ENCODE measurements at regions not wholly inside any gene's neighbourhood (a gene's known extent, or its start where the extent isn't known, plus 50 kb on each side); places are given as distances from the start of the nearest gene placed in this dataset.
A peak's percentile ranks its signal among the peaks of the same experiment; 100 is the strongest.
"Not testable (repeated sequence)": the region's sequence is repeated elsewhere in the genome, so short reads cannot be mapped to it uniquely, and the experiment has no call there.

- DNase-seq, result not testable (repeated sequence)
Observed at GRCh38 chr2:194021130-194021529, 1635.9 kb upstream of the SLC39A10 start.

- no peak for DNase-seq
Observed at GRCh38 chr2:194020155-194020554, 1636.9 kb upstream of the SLC39A10 start.

DNA sequence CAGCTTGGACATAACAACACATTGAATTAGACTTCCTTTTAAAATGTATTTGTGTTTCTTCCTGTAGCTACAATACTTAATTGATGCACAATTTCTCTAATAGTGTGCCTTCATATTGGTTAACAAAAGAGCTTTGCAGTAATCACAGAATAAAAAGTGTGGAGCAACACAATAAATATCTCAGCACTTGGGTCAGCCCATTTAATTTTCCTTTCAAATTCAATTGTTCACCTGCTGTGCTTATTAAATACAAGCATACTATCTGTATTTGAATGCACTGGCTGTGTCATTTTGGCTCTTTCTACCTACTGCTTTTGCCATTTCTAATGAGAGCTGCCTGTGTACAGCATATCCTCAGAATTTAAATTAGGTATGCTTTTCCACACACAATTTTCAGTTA, 1641.3 kb upstream of the SLC39A10 start:
- no peak for DNase-seq

DNA sequence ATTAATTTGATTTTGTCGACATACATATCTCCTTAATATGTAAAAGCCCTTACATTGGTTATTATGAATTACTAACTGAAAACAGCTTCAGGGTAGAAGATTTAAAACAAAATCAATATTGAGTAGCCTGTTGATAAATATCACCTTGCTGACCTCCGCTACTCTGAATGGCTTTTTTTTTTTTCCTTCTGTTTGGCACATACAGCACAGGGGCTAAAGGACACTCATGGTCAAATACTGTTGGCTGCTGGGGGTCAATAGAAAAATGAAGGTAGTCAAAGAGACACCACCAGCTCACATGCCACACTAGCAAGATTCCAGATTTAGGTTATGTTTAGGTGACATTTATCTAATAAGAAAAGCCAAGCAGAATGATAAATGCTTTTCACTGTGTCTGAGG, 1642.4 kb upstream of the SLC39A10 start:
- no peak for DNase-seq

DNA sequence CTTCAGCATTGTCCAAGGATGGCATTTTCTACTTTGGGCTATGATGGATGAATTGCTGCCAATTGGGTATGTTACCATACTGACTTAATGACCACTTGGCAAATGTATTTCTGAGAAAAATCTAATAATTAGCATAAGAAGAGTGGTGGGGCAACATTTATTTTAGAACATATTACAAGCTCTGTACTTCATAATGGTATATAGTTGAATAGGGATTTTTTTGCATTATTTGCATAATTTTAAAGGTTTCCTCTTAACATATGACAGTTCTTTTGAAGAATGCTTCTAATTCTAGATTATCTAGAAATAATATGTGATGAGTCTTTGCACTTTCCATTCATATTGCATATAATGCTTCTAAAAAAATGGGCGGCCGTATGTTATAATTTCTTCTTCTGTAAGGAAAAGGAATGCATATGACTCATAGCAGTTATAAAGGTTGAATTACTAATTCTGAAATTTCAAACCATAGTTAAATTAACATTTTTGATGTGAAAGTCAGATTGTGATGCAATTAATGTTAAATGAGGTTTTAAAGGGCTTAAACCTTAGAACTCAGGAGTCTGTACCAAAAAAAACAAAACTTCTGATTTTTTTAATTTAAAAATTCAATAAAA, 1652.3 kb upstream of the SLC39A10 start:
- DNase-seq, result no peak

DNA sequence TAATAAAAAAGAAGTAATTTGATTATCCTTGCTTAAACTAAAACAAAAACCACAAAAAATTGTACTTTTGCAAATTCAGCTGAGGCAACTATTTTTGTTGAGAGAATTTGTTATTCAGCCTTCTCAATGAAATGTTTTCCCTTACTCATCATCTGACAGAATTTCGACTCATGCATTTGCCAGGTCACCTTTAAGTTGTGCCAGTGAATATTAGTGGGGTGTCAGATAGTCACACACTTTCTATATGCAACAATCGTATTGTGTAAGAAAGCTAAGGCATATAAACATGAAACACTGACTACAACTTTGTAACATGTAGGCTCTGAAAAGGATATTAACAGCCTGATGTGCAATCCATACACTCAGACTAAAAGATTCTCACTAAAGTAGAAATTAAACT, 1653.1 kb upstream of the SLC39A10 start:
- no peak for DNase-seq

DNA sequence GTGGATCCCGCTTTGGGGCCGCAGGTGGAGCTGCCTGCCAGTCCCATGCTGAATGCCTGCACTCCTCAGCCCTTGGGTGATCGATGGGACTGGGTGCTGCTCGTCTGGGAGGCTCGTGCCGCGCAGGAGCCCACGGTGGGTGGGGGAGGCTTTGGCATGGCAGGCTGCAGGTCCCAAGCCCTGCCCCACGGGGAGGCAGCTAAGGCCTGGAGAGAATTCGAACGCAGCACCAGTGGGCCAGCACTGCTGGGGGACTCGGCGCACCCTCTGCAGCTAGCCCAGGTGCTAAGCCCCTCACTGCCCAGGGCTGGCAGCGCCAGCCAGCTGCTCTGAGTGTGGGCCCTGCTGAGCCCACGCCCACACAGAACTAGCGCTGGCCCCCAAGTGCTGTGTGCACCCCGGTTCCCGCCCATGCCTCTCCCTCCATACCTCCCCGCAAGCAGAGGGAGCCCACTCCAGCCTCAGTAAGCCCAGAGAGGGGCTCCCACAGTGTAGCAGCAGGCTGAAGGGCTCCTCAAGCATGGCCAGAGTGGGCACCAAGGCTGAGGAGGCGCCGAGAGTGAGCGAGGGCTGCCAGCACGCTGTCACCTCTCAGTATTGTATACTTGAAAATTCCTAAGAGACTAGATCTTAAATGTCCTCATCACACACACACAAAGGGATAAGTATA, 1654.2 kb upstream of the SLC39A10 start:
- DNase-seq, result no peak

GRCh38 chr2:193990868-193991267, 1666.2 kb upstream of the SLC39A10 start:
- no peak for DNase-seq

- DNase-seq, result no peak
Observed at GRCh38 chr2:193989645-193990044, 1667.4 kb upstream of the SLC39A10 start.

GRCh38 chr2:193988784-193989183, 1668.2 kb upstream of the SLC39A10 start:
- DNase-seq, result no peak

- no peak for DNase-seq
Observed at GRCh38 chr2:193985272-193985671, 1671.8 kb upstream of the SLC39A10 start.

DNA sequence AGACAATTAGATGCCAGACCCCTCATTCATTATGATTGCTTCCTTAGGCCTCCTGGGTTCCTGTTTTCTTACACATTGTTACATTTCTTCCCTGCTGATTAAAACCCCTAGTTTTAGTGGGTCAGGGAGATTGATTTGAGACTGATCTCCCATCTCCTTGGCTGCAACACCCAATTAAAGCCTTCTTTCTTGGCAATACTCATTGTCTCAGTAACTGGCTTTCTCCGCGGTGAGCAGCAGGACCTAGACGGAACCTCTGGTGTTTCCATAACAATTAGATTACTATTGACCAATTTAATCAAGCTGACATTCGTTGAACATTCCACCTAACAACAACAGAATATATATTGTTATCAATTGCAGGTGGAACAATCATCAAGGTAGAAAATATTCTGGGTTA, 1676.4 kb upstream of the SLC39A10 start:
- DNase-seq, result no peak

DNA sequence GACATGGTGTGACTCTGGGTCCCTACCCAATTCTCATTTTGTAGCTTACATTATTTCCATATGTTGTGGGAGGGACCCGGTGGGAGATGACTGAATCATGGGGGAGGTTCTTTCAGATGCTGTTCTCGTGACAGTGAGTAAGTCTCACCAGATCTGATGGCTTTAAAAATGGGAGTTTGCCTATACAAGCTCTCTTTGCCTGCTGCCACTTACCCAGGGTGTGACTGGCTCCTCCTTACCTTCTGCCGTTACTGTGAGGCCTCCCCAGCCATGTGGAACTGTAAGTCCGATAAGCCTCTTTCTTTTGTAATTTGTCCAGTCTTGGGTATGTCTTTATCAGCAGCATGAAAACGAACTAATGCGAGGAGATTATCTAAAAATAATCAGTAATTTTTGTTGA, 1683.2 kb upstream of the SLC39A10 start:
- no peak for DNase-seq

- DNase-seq, result no peak
Observed at GRCh38 chr2:193966590-193966989, 1690.4 kb upstream of the SLC39A10 start.

- no peak for DNase-seq
Observed at GRCh38 chr2:193965263-193965662, 1691.8 kb upstream of the SLC39A10 start.

DNA sequence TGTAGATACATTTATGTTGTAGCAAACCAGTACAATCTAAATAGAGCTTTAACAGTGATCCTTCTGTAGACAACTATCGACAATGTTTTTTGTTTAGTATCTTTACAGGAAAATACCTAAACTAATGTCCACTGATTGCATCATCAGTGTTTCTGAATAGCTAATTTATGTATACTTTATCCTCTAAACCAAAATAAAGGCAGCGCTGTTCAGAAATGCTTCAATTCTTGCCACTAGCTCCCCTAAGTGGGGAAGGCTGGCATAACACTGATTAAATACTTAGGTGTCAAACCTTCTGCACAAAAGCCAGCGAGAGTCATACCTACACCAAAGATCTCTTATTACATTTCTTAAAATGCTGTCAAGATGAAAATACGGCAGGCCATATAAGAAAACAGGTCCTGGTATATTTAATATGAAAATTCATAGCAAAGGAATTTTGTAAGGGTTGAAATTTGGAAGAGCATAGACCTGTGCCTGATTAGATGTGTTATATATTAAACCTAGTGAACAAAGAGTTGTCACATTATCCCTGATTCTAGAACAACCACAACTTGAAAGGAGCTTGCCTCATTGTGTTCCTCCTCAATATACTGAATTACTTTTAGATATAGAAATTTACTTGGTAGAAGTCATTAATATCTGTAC, 1693.4 kb upstream of the SLC39A10 start:
- DNase-seq, result peak in 1 of 2 donors; percentile 3

GRCh38 chr2:193946806-193947205, 1710.2 kb upstream of the SLC39A10 start:
- no peak for DNase-seq

GRCh38 chr2:193943406-193943960, 1713.5 kb upstream of the SLC39A10 start:
- DNase-seq, result no peak

DNA sequence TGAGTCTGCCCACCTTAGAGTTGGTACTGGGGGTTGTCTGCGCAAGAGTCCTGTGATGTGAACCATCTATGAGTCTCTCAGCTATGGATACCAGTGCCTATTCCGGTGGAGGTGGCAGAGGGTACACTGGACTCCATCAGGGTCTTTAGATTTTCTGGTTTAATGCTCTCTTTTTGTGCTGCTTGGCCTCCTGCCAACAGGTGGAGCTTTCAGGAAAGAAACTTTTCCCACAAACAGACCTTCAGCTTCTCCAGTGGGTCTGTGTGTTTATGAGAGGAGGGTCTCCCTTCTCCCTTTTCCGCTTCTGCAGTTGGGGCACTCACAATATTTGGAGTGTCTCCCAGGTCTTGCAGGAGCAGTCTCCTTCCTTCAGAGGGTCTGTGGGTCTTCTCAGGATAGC, 1721.9 kb upstream of the SLC39A10 start:
- DNase-seq, result no peak

DNA sequence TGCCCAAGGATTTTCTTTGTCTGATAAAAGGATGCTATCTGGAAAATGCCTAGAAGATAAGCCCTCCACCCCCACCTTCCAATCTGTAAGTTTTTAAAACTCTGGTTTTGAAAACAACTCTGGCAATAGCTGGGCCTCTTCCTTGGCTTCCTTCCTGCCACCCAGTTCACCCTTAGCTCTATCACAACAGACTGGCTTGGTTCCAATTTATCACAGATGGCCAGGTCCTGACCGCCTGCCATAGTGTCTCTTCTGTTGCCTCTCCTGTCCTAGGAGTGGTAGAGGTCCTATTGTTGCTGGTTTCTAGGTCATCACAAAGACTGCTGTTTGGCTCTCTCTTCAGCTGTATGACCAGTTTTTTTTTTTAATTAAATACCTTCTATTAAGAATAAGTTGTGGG, 1727.9 kb upstream of the SLC39A10 start:
- DNase-seq, result no peak

DNA sequence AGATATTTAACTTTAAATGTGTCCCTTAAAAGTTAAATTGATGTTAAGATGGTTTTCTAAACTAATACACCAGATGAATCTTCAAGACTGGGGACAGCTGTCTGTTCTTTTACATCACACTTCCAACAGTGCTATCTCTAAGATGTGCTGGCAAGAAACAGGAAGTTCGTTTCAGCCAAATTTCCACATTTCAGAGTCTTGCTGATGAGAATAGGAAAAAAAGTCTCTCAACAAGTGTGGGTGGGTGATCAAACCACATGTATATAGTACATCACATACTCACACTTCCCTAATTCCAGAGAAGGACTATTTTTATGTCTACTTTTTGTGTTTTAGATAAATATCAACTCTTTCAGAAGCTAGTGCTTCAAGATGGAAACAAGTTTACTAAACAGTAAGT, 1712.8 kb upstream of the TMEFF2 start:
- DNase-seq, result peak in 1 of 2 donors; percentile 5

DNA sequence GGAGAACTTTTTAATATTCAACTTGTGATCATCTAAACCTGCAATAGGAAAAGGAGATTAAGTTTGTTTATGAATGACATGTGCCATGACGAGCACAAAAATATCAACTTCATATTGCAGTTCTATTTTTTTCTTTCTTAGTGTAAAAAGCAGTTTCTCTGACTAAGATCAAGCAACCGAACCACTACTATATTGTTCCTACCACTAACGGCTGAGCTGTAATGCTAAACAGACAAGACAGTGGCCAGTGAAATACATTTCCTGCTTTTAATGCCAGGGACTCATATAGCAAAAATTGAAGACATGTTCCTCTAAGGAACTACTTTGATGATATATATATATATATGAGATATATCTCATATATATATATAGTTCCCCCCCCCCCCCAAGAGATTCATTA, 1705.6 kb upstream of the TMEFF2 start:
- no peak for DNase-seq

- DNase-seq, result no peak
Observed at GRCh38 chr2:193895226-193895625, 1700.5 kb upstream of the TMEFF2 start.

DNA sequence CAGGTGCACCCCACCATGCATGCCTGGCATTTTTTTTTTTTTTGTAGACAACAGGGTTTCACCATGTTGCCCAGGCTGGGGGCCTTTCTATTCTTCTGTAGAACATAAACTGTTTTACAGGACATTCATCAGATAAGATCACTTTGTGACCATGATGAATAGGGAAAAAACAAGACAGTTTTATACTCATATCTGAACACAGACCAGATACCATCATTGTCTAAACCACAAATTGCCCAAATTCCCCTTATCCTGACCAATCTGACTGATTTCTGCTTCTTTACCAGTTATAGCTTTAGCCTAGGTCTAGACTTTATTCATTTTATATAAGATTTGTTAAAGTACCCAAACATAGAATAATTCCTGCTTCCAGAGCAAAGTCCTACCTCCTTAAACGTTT, 1699.3 kb upstream of the TMEFF2 start:
- no peak for DNase-seq
